Subcutaneous abdominal adipose tissue (tissue), 5 donors: ENCODE measurements at regions not wholly inside any gene's neighbourhood (a gene's known extent, or its start where the extent isn't known, plus 50 kb on each side); places are given as distances from the start of the nearest gene placed in this dataset.

ENCODE experiments used
- H3K27ac ChIP-seq: one replicate; pipeline ENCODE4 v1.7.0; 2013; ENCODE audit warnings: low read depth, mild to moderate bottlenecking, inconsistent platforms, low read length, moderate library complexity
- H3K27me3 ChIP-seq, 5 donors: one replicate each; pipeline ENCODE4 v1.7.0; 2013; ENCODE audit warnings: low read length in 5 of 5, inconsistent platforms in 1 of 5; ENCODE audit not compliant: control insufficient read depth in 5 of 5, insufficient read depth in 4 of 5
- H3K36me3 ChIP-seq, 5 donors: one replicate each; pipeline ENCODE4 v1.7.0; 2013; ENCODE audit warnings: low read length in 5 of 5; ENCODE audit not compliant: control insufficient read depth in 5 of 5, insufficient read depth in 5 of 5
- H3K4me1 ChIP-seq, 5 donors: one replicate each; pipeline ENCODE4 v1.7.0; 2013; ENCODE audit warnings: low read length in 5 of 5, mild to moderate bottlenecking in 3 of 5, moderate library complexity in 1 of 5; ENCODE audit not compliant: control insufficient read depth in 5 of 5, insufficient read depth in 5 of 5
- H3K4me3 ChIP-seq, 5 donors: one replicate each; pipeline ENCODE4 v1.7.0; 2013; ENCODE audit warnings: low read length in 5 of 5, low read depth in 1 of 5
- H3K9ac ChIP-seq, 5 donors: one replicate each; pipeline ENCODE4 v1.7.0; 2013; ENCODE audit warnings: low read length in 5 of 5, mild to moderate bottlenecking in 4 of 5, moderate library complexity in 3 of 5
- H3K9me3 ChIP-seq, 5 donors: one replicate each; pipeline ENCODE4 v1.7.0; 2013; ENCODE audit warnings: low read length in 5 of 5; ENCODE audit not compliant: control insufficient read depth in 5 of 5
- donor health status: healthy.
- donor health status: healthy.
- donor health status: healthy.
- donor health status: healthy.
- donor health status: healthy.

DNA sequence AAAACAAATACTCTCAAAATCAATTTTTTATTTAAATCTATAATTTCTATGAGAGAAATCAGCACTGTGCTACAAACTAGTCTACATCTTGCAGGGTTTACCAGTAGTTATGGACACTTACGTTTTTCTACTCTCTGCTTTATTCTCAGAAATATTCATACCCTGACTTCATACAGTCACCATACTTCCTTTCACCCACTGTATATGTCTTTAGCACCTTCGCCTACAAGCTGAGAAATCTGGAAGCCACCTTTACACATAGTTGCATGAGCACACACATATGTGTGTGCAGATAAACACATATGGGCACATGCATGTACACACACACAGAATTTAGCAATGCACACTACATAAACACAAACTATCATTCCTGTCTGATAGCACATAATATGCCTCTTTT is 177.0 kb downstream of the ST8SIA4 start:
- Histone ChIP-seq H3K4me3 (no peak overlapping the region), H3K9ac (no peak overlapping the region), H3K27ac (no peak overlapping the region), H3K27me3 (no peaks in the 10 kb centered on the region), H3K9me3 (no peaks in the 10 kb centered on the region), H3K36me3 (no peaks in the 10 kb centered on the region), H3K4me1 (peaks cover 0 to 5% (median 0%) of the 10 kb centered on the region in 5 donors)

DNA sequence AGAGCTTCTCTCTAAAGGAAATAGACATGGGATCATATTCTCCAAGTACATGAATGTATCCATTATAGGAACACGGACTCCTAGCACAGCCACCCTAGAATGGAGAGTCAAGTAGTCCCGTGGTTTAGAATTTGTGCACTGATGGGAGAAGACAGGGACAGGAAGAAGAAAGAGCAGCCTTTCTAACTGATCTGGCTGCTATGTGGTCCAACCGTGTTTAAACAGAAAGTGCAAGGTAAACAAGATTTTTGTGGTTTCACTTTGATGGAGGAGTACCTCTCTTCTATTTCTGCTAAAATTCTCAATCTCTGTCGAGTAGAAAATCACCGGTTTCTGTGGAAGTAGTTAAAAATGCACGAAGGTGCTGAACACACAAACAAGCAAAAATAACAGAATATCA is 171.3 kb downstream of the ST8SIA4 start:
- Histone ChIP-seq H3K27ac (no peak overlapping the region), H3K4me3 (peak overlapping the region; percentile 19 to 53 (median 36))

GRCh38 chr5:100746730-100747129 is 156.4 kb downstream of the ST8SIA4 start:
- H3K4me1 ChIP-seq = peaks cover 0 to 4% (median 0%) of the 10 kb centered on the region in 5 donors
- no peak overlapping the region for H3K27ac ChIP-seq
- no peaks in the 10 kb centered on the region for H3K9me3 ChIP-seq
- H3K4me3 ChIP-seq = no peak overlapping the region
- H3K9ac ChIP-seq = no peak overlapping the region
- H3K27me3 ChIP-seq = no peaks in the 10 kb centered on the region
- no peaks in the 10 kb centered on the region for H3K36me3 ChIP-seq

More for the DNA sequence above, 171.3 kb downstream of the ST8SIA4 start:
- H3K27me3 ChIP-seq = no peaks in the 10 kb centered on the region
- no peak overlapping the region for H3K9ac ChIP-seq
- no peaks in the 10 kb centered on the region for H3K9me3 ChIP-seq
- H3K4me1 ChIP-seq = no peaks in the 10 kb centered on the region
- H3K36me3 ChIP-seq = no peaks in the 10 kb centered on the region

DNA sequence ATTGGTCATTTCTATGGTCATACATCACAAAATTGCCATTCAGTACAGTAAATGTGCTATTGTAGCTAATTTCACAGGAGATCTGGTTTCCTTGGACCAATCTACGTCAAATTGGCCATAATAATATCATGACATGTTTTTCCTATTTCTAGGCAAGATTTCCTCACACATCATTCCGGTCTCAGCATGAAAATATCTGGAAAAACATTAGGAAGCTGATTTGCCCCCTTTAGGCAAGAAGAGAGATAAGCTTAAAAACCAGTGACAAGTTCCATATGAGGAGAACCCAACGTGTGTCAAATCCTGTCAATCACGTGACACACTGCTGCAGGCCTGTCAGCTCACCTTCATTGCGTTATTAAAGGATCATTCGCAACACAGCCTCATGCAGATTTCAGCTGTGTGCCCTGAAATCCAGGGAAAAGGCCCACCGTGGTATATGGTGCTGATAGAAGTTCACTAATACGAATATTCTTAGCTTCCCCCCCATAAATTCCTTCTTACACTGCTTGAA is 153.3 kb downstream of the ST8SIA4 start:
- Histone ChIP-seq H3K4me3 (no peak overlapping the region), H3K9ac (no peak overlapping the region), H3K27me3 (no peaks in the 10 kb centered on the region)

GRCh38 chr5:100755435-100755834 is 147.6 kb downstream of the ST8SIA4 start:
- H3K4me3 ChIP-seq = no peak overlapping the region
- no peak overlapping the region for H3K9ac ChIP-seq
- no peaks in the 10 kb centered on the region for H3K9me3 ChIP-seq
- H3K27me3 ChIP-seq = no peaks in the 10 kb centered on the region
- no peaks in the 10 kb centered on the region for H3K36me3 ChIP-seq
- peaks cover 0 to 4% (median 0%) of the 10 kb centered on the region in 5 donors for H3K4me1 ChIP-seq
- H3K27ac ChIP-seq = no peak overlapping the region

More for the DNA sequence above, 153.3 kb downstream of the ST8SIA4 start:
- peaks cover 0 to 4% (median 0%) of the 10 kb centered on the region in 5 donors for H3K4me1 ChIP-seq
- H3K36me3 ChIP-seq = no peaks in the 10 kb centered on the region
- no peak overlapping the region for H3K27ac ChIP-seq
- no peaks in the 10 kb centered on the region for H3K9me3 ChIP-seq
